AG08396 (cell line): ENCODE measurements at regions not wholly inside any gene's neighbourhood (a gene's known extent, or its start where the extent isn't known, plus 50 kb on each side); places are given as distances from the start of the nearest gene placed in this dataset.
A peak's percentile ranks its signal among the peaks of the same experiment; 100 is the strongest.

Source experiments
- DNase-seq: peaks from one replicate; pipeline ENCODE4 v3.0.0; 2012; ENCODE audit warnings: low spot score, mixed read lengths

GRCh38 chr16:85473323-85473722 is 139.8 kb upstream of the GSE1 start:
- DNase-seq: no peak

GRCh38 chr16:85473909-85474620 is 139.1 kb upstream of the GSE1 start:
- peak; percentile 52 for DNase-seq

GRCh38 chr16:85474621-85475217 is 138.4 kb upstream of the GSE1 start:
- DNase-seq: no peak

- no peak for DNase-seq
These were observed 137.9 kb upstream of the GSE1 start for GRCh38 chr16:85475233-85475632.

GRCh38 chr16:85475691-85476300 is 137.3 kb upstream of the GSE1 start:
- DNase-seq: no peak

GRCh38 chr16:85476389-85476788 is 136.7 kb upstream of the GSE1 start:
- no peak for DNase-seq

GRCh38 chr16:85477801-85478363 is 135.2 kb upstream of the GSE1 start:
- no peak for DNase-seq

GRCh38 chr16:85479972-85480726 is 133.0 kb upstream of the GSE1 start:
- no peak for DNase-seq

GRCh38 chr16:85480727-85481101 is 132.4 kb upstream of the GSE1 start:
- DNase-seq: no peak

- no peak for DNase-seq
These were observed 131.9 kb upstream of the GSE1 start for GRCh38 chr16:85481206-85481605.

- no peak for DNase-seq
These were observed 131.4 kb upstream of the GSE1 start for GRCh38 chr16:85481738-85482137.

GRCh38 chr16:85483424-85483823 is 129.7 kb upstream of the GSE1 start:
- DNase-seq: no peak

- no peak for DNase-seq
These were observed 128.5 kb upstream of the GSE1 start for GRCh38 chr16:85484347-85485300.

GRCh38 chr16:85485379-85485778 is 127.7 kb upstream of the GSE1 start:
- no peak for DNase-seq

GRCh38 chr16:85486256-85486915 is 126.7 kb upstream of the GSE1 start:
- no peak for DNase-seq

GRCh38 chr16:85488414-85488813 is 124.7 kb upstream of the GSE1 start:
- no peak for DNase-seq

- no peak for DNase-seq
These were observed 122.6 kb upstream of the GSE1 start for GRCh38 chr16:85490407-85491057.

- no peak for DNase-seq
These were observed 121.9 kb upstream of the GSE1 start for GRCh38 chr16:85491058-85491771.

GRCh38 chr16:85491798-85492294 is 121.3 kb upstream of the GSE1 start:
- DNase-seq: peak; percentile 88
